Choroid plexus epithelial cell (primary cell): ENCODE measurements at regions not wholly inside any gene's neighbourhood (a gene's known extent, or its start where the extent isn't known, plus 50 kb on each side); places are given as distances from the start of the nearest gene placed in this dataset.
A peak's percentile ranks its signal among the peaks of the same experiment; 100 is the strongest.

ENCODE experiments used
- DNase-seq: peaks from one replicate; pipeline ENCODE4 v3.0.0-alpha.2; 2010; ENCODE audit warnings: low read depth
- H3K4me3 ChIP-seq: 2 replicates; pipeline ENCODE4 v1.5.1; 2011; ENCODE audit warnings: low read depth, mild to moderate bottlenecking, control low read depth, low read length, moderate library complexity
- TF ChIP-seq, protein P1 (sequence below): conservative IDR thresholded peaks from 2 replicates; pipeline ENCODE4 v1.5.1; 2011; ENCODE audit warnings: low read depth, mild to moderate bottlenecking, control low read depth, inconsistent platforms, low read length, moderate library complexity

DNA sequence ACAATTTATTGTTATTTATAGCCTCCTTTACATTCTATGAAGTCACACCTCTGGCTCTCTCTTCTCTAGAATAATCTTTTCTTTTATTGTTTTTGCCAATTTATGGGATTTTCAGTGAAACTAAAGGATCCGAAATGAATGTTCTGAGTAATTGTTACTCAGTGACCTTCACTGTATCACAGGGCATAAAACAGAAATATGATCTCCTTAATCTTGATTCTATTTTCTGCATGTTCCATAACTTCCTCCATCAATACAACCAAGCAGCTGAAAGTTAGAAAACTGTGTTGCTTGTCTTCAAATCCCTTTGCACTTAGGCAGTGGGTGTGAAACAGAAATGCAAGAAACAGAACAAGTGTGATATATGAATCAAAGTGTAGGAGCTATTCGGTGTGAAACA is 57.4 kb upstream of the FERD3L start:
- TF ChIP-seq, protein P1, sequence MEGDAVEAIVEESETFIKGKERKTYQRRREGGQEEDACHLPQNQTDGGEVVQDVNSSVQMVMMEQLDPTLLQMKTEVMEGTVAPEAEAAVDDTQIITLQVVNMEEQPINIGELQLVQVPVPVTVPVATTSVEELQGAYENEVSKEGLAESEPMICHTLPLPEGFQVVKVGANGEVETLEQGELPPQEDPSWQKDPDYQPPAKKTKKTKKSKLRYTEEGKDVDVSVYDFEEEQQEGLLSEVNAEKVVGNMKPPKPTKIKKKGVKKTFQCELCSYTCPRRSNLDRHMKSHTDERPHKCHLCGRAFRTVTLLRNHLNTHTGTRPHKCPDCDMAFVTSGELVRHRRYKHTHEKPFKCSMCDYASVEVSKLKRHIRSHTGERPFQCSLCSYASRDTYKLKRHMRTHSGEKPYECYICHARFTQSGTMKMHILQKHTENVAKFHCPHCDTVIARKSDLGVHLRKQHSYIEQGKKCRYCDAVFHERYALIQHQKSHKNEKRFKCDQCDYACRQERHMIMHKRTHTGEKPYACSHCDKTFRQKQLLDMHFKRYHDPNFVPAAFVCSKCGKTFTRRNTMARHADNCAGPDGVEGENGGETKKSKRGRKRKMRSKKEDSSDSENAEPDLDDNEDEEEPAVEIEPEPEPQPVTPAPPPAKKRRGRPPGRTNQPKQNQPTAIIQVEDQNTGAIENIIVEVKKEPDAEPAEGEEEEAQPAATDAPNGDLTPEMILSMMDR, result no peak
- peak; percentile 43 for DNase-seq
- no peak overlapping the region for H3K4me3 ChIP-seq
